ENCODE measurements at regions not wholly inside any gene's neighbourhood (a gene's known extent, or its start where the extent isn't known, plus 50 kb on each side); places are given as distances from the start of the nearest gene placed in this dataset.

GRCh38 chr21:37993071-37993470, 76.8 kb upstream of the KCNJ6 start:
- no peak for TF ChIP-seq CTCF (IDR thresholded peaks at IDR 0.05; ENCODE audit: borderline replicate concordance, extremely low read depth, insufficient read depth)
- no peak for DNase-seq
- Histone ChIP-seq H3K36me3 (ENCODE audit: control insufficient read depth in 2 of 3, insufficient read depth in 3 of 3, low read length in 3 of 3) (no peaks in the 10 kb centered on the region), H3K9ac (ENCODE audit: low read length in 3 of 3) (no peak overlapping the region), H3K4me1 (ENCODE audit: control insufficient read depth in 2 of 3, insufficient read depth in 2 of 3, low read depth in 1 of 3, low read length in 3 of 3) (no peaks in the 10 kb centered on the region), H3K9me3 (ENCODE audit: control insufficient read depth in 2 of 3, insufficient read depth in 1 of 3, low read length in 3 of 3) (no peaks in the 10 kb centered on the region), H3K27me3 (ENCODE audit: control insufficient read depth, insufficient read depth, low read length) (no peaks in the 10 kb centered on the region), H3K27ac (ENCODE audit: low read depth in 2 of 2, low read length in 2 of 2) (no peak overlapping the region), H3K4me3 (ENCODE audit: low read length in 3 of 3) (no peak overlapping the region)
- FAIRE-seq: no peak
- intact Hi-C loops (cut with DNase I): no loop called here

- Histone ChIP-seq H3K9ac (ENCODE audit: low read length in 3 of 3) (no peak overlapping the region), H3K4me1 (ENCODE audit: control insufficient read depth in 2 of 3, insufficient read depth in 2 of 3, low read depth in 1 of 3, low read length in 3 of 3) (no peaks in the 10 kb centered on the region)
- DNase-seq: no peak
Measured at GRCh38 chr21:37994211-37994610, 78.0 kb upstream of the KCNJ6 start.

GRCh38 chr21:38012672-38013071, 96.4 kb upstream of the KCNJ6 start:
- H3K4me1 ChIP-seq (ENCODE audit: control insufficient read depth in 2 of 3, insufficient read depth in 2 of 3, low read depth in 1 of 3, low read length in 3 of 3): no peaks in the 10 kb centered on the region
- peaks cover 0 to 3% (median 0%) of the 10 kb centered on the region in 3 donors for H3K9me3 ChIP-seq (ENCODE audit: control insufficient read depth in 2 of 3, insufficient read depth in 1 of 3, low read length in 3 of 3)
- FAIRE-seq (no peak), DNase-seq (no peak)
- no peaks in the 10 kb centered on the region for H3K27me3 ChIP-seq (ENCODE audit: control insufficient read depth, insufficient read depth, low read length)
- no peak overlapping the region for H3K9ac ChIP-seq (ENCODE audit: low read length in 3 of 3)
- no peaks in the 10 kb centered on the region for H3K36me3 ChIP-seq (ENCODE audit: control insufficient read depth in 2 of 3, insufficient read depth in 3 of 3, low read length in 3 of 3)
- intact Hi-C loops (cut with DNase I): no loop called here
- no peak overlapping the region for H3K4me3 ChIP-seq (ENCODE audit: low read length in 3 of 3)
- H3K27ac ChIP-seq (ENCODE audit: low read depth in 2 of 2, low read length in 2 of 2): no peak overlapping the region
- no peak for TF ChIP-seq CTCF (IDR thresholded peaks at IDR 0.05; ENCODE audit: borderline replicate concordance, extremely low read depth, insufficient read depth)

More at GRCh38 chr21:37994211-37994610, 78.0 kb upstream of the KCNJ6 start:
- Histone ChIP-seq H3K36me3 (ENCODE audit: control insufficient read depth in 2 of 3, insufficient read depth in 3 of 3, low read length in 3 of 3) (no peaks in the 10 kb centered on the region), H3K4me3 (ENCODE audit: low read length in 3 of 3) (no peak overlapping the region), H3K9me3 (ENCODE audit: control insufficient read depth in 2 of 3, insufficient read depth in 1 of 3, low read length in 3 of 3) (no peaks in the 10 kb centered on the region), H3K27ac (ENCODE audit: low read depth in 2 of 2, low read length in 2 of 2) (no peak overlapping the region), H3K27me3 (ENCODE audit: control insufficient read depth, insufficient read depth, low read length) (no peaks in the 10 kb centered on the region)
- intact Hi-C loops (cut with DNase I): no loop called here
- no peak for FAIRE-seq
- no peak for TF ChIP-seq CTCF (IDR thresholded peaks at IDR 0.05; ENCODE audit: borderline replicate concordance, extremely low read depth, insufficient read depth)

- FAIRE-seq (no peak), DNase-seq (no peak)
- Histone ChIP-seq H3K27me3 (ENCODE audit: control insufficient read depth, insufficient read depth, low read length) (no peaks in the 10 kb centered on the region), H3K4me1 (ENCODE audit: control insufficient read depth in 2 of 3, insufficient read depth in 2 of 3, low read depth in 1 of 3, low read length in 3 of 3) (no peaks in the 10 kb centered on the region), H3K9me3 (ENCODE audit: control insufficient read depth in 2 of 3, insufficient read depth in 1 of 3, low read length in 3 of 3) (no peaks in the 10 kb centered on the region), H3K36me3 (ENCODE audit: control insufficient read depth in 2 of 3, insufficient read depth in 3 of 3, low read length in 3 of 3) (no peaks in the 10 kb centered on the region), H3K4me3 (ENCODE audit: low read length in 3 of 3) (no peak overlapping the region), H3K9ac (ENCODE audit: low read length in 3 of 3) (no peak overlapping the region), H3K27ac (ENCODE audit: low read depth in 2 of 2, low read length in 2 of 2) (no peak overlapping the region)
- intact Hi-C loops (cut with DNase I): no loop called here
- TF ChIP-seq CTCF (IDR thresholded peaks at IDR 0.05; ENCODE audit: borderline replicate concordance, extremely low read depth, insufficient read depth): no peak
Measured at GRCh38 chr21:38013741-38014140, 97.5 kb upstream of the KCNJ6 start.
